ENCODE measurements at regions not wholly inside any gene's neighbourhood (a gene's known extent, or its start where the extent isn't known, plus 50 kb on each side); places are given as distances from the start of the nearest gene placed in this dataset.

GRCh38 chr4:28351826-28352225 lies 1491.2 kb downstream of the STIM2 start:
- no peak for DNase-seq

- no peak for DNase-seq
Observed at GRCh38 chr4:28354880-28355656, 1494.4 kb downstream of the STIM2 start.

- DNase-seq, result no peak
Observed at GRCh38 chr4:28357990-28358389, 1497.3 kb downstream of the STIM2 start.

GRCh38 chr4:28358606-28359005 lies 1498.0 kb downstream of the STIM2 start:
- no peak for DNase-seq

- no peak for DNase-seq
Observed at GRCh38 chr4:28360681-28361080, 1500.0 kb downstream of the STIM2 start.

- DNase-seq, result no peak
Observed at GRCh38 chr4:28362169-28362568, 1501.5 kb downstream of the STIM2 start.

- no peak for DNase-seq
Observed at GRCh38 chr4:28369499-28369898, 1508.9 kb downstream of the STIM2 start.

GRCh38 chr4:28373191-28373590 lies 1512.5 kb downstream of the STIM2 start:
- DNase-seq, result no peak

GRCh38 chr4:28373601-28374000 lies 1513.0 kb downstream of the STIM2 start:
- no peak for DNase-seq

- DNase-seq, result no peak
Observed at GRCh38 chr4:28378109-28378830, 1517.6 kb downstream of the STIM2 start.

GRCh38 chr4:28385801-28386200 lies 1525.2 kb downstream of the STIM2 start:
- no peak for DNase-seq

- no peak for DNase-seq
Observed at GRCh38 chr4:28386776-28387175, 1526.1 kb downstream of the STIM2 start.

- DNase-seq, result no peak
Observed at GRCh38 chr4:28388471-28388870, 1527.8 kb downstream of the STIM2 start.

GRCh38 chr4:28391877-28392276 lies 1531.2 kb downstream of the STIM2 start:
- DNase-seq, result no peak

- no peak for DNase-seq
Observed at GRCh38 chr4:28402751-28403150, 1542.1 kb downstream of the STIM2 start.

GRCh38 chr4:28421221-28421620 lies 1560.6 kb downstream of the STIM2 start:
- no peak for DNase-seq

- no peak for DNase-seq
Observed at GRCh38 chr4:28426251-28426650, 1565.6 kb downstream of the STIM2 start.

GRCh38 chr4:28427306-28428085 lies 1566.9 kb downstream of the STIM2 start:
- DNase-seq, result no peak

- DNase-seq, result no peak
Observed at GRCh38 chr4:28432348-28433025, 1571.8 kb downstream of the STIM2 start.

- DNase-seq, result no peak
Observed at GRCh38 chr4:28435314-28435713, 1574.7 kb downstream of the STIM2 start.

GRCh38 chr4:28436191-28437080 lies 1575.8 kb downstream of the STIM2 start:
- no peak for DNase-seq

GRCh38 chr4:28443371-28443770 lies 1582.7 kb downstream of the STIM2 start:
- DNase-seq, result no peak

Data from NCI-H2171 treated with DMSO at 0.1 percent for 48 hours (cell line).